HL-60 (cell line): ENCODE measurements at regions not wholly inside any gene's neighbourhood (a gene's known extent, or its start where the extent isn't known, plus 50 kb on each side); places are given as distances from the start of the nearest gene placed in this dataset.
"Not testable (repeated sequence)": the region's sequence is repeated elsewhere in the genome, so short reads cannot be mapped to it uniquely, and the experiment has no call there.

Experiments
- POLR2AphosphoS5 ChIP-seq: IDR thresholded peaks from 2 replicates; pipeline ENCODE4 v1.6.1; 2012; ENCODE audit warnings: low read depth
- TF ChIP-seq, protein P1 (sequence below): IDR thresholded peaks from one replicate; pipeline ENCODE4 v1.5.1; 2011; ENCODE audit warnings: low read length, control low read depth, inconsistent platforms; ENCODE audit not compliant: insufficient read depth

DNA sequence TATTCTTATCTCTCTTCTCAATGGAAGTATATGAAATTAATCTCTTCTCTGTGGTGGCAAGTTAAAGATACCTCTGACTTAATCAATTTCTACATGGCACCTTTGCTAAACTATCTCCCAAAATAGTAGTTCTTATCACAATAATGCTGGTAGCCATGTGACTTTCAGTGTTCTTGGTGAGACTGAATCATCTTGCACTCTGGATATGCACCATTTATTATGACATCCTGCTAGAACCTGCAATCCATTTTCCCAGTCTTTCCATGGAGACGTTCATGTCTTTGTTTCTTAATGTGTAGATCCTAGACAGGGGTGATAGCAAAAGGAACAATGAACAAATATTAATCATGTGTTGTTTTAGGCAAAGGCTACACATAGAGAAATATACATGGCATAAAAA lies 125.4 kb downstream of the OR4F15 start:
- TF ChIP-seq POLR2AphosphoS5: not testable (repeated sequence)
- TF ChIP-seq, protein P1, sequence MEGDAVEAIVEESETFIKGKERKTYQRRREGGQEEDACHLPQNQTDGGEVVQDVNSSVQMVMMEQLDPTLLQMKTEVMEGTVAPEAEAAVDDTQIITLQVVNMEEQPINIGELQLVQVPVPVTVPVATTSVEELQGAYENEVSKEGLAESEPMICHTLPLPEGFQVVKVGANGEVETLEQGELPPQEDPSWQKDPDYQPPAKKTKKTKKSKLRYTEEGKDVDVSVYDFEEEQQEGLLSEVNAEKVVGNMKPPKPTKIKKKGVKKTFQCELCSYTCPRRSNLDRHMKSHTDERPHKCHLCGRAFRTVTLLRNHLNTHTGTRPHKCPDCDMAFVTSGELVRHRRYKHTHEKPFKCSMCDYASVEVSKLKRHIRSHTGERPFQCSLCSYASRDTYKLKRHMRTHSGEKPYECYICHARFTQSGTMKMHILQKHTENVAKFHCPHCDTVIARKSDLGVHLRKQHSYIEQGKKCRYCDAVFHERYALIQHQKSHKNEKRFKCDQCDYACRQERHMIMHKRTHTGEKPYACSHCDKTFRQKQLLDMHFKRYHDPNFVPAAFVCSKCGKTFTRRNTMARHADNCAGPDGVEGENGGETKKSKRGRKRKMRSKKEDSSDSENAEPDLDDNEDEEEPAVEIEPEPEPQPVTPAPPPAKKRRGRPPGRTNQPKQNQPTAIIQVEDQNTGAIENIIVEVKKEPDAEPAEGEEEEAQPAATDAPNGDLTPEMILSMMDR: not testable (repeated sequence)
